SKM-1 (cell line): ENCODE measurements at regions not wholly inside any gene's neighbourhood (a gene's known extent, or its start where the extent isn't known, plus 50 kb on each side); places are given as distances from the start of the nearest gene placed in this dataset.

Experiments used
- DNase-seq: peaks from one replicate; lab custom pipeline; 2025; ENCODE audit not compliant: unreplicated experiment; lab: John Stamatoyannopoulos, UW

DNA sequence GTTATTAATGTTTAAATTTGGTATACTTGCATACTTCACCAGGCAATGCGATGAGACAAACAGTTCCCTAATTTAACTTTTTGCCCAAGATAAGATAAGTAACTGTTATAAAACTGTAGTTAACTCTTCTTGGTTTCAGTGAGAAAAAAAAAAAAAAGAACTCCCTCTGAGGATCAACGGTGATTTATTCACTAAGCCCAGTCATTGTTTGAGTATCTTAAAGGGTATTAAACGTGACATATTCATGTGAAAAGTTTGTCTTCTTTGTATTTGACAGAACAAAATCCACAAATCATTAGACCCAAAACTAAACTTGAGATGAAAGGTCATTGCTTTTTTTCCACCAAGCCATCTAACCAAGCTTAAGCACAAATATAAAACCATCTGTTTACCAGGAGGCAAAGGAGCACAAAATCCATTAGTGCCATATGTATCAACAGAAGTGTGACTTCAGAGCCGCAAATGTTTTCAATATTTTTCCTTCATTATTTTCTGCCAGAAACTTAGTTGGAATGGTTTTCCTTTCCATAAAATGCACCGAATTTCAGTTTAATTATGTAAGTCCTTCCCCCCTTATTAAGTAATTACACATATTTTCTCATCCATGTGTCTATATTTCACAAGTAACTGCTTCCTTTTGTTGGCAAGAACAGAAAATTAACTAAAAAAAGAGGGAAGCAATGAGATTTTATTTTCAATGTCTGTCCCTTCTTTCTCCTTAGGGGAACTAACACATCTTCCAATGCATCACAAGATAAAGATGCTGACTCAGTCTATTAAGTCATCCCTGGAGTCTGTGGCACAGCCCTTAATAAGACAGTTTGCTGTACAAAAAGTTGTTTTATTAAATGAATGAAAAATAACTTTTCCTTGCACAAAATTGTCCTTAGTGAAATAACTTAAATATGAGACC is 92.2 kb upstream of the RAP2B start:
- no peak for DNase-seq

DNA sequence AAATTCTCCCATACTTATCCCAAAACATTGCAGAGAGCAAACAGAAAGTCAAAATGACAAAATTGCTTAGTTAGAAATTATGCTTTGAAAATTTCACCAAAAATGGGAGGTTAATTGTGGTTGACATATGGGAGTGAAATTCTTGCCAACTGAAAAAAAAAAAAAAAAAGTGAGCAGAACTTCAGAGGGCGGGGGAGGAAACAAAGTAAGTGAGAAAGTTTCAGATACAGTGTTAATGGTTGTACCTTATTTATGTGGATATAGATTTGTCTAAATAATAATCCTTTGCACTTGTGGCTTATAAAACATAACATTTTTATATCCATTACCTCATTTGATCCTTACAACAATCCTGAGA is 91.5 kb upstream of the RAP2B start:
- no peak for DNase-seq

DNA sequence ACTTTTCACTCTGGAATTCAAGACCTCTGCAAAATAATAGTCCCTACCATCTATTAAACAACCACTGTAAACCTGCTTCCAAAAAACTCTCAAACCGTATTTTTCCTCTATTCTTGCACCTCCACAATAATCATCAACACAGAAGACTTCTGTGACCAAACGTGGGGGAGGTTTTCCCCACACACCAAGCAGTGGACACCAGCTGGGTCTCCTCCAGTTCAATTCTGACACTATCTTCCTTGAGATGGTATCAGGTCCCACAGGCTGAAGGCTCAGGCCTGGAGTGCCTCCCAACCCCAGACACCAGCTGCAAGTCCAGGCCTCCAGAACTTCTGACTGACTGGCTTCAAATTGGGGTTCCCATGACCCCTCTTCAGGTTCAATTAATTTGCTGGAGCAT is 89.6 kb upstream of the RAP2B start:
- DNase-seq: no peak

DNA sequence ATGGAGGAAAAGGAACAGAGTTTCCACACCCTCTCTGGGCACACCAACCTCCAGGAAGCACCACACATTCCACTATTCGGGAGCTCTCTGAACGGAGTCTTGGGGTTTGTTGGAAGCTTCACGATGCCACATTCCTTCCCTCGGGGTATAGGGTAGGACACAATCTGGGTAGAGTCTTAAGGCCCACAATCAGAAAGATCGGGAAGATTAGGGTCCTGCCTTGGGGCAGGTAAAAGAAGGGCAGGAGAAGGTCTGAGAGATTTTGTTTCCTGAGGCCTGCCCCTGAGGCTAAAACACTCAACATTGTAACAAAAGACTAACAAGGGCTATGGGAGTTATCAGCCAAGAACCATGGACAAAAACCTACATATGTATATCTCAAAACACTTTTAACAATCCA is 89.2 kb upstream of the RAP2B start:
- DNase-seq: no peak

DNA sequence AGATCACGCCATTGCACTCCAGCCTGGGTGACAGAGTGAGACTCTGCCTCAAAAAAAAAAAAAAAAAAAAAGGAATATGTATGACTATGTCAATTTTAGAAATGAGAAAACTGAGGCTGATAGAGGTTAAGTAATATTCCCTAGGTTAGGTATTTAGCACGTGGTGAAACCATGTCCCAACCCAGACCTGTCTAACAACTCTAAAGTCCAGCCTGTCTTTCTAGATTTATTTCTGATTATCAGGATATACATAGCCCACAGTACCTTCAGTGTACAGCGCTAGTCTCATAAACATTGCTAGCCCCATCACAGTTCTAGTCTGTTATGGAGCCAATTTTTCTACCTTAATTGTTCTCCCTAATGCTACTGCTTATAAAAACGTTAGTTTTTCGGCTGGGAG is 88.4 kb upstream of the RAP2B start:
- no peak for DNase-seq

DNA sequence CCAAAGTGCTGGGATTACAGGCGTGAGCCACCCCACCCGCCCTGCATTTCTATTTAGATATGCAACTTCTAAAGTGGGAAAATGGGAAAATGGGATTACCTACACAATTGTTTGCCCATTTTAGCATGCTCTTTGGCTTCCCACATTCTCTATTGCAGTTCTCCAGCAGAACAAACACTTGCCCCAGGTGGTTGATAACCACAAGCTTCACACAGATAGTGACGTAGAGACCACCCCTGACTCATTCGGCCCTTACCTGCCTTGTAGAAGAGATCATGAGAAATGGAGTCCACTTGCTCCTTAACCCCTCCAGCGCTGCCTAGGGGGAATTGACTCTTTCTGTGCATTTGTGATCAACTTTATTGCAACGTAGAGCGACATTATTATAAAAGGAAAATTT is 83.2 kb upstream of the RAP2B start:
- DNase-seq: no peak

DNA sequence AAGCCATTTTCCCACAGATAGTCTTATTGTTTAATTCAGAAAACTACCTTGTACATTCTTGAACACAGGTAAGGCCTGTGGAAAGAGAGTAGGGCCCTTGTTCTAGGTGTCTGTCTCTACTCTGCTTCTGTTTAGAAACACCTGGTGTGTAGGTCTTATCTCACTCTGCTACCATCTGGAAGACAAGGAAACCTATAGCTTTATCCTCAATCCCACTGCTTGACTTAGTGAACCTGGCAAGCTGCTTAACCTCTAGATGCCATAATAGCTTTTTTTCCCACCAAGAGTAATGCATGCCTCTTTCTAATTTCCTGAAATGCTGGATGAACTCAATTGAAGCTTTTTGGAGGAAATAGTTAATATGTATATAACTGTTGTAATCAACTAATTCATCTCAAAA is 82.6 kb upstream of the RAP2B start:
- no peak for DNase-seq

DNA sequence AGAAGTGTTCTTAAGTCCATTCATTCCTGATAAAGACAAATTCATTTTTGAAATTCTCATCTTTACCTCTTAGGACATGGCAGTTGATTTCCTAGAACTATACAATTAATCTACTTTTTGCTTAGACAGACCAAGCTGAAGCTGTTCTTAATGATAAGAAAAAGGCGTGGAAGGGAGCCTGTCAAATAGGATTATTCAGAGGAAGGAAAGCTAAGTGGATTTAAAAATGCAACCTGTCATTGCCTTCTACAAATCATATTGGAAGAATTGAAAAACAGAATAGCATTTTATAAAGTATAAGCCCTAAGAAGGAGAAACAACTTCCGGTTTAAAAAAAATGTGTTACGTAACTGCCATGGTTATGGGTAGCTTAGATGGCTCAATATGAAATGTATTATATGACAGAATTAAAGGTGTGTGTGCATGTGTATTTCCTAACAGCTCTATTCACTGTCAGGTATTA is 81.2 kb upstream of the RAP2B start:
- no peak for DNase-seq

DNA sequence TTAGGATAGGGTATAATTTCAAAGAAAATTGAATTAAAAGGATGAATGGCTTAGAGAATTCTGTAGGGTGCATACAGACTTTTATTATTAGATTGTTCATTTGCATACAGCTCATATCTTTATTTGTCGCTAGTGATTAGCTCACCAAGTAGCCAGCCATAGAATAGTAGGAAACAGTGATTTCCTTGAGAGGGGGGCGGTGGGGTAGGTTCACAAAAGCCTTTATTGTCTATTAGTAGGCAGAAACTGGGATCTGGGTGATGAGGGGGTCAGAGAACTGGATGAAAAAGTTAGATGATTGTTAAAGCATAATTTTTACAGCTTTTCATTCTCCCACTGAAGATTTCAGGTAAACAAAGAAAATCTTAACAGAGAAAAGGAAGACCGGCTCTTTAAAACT is 77.6 kb upstream of the RAP2B start:
- DNase-seq: no peak

DNA sequence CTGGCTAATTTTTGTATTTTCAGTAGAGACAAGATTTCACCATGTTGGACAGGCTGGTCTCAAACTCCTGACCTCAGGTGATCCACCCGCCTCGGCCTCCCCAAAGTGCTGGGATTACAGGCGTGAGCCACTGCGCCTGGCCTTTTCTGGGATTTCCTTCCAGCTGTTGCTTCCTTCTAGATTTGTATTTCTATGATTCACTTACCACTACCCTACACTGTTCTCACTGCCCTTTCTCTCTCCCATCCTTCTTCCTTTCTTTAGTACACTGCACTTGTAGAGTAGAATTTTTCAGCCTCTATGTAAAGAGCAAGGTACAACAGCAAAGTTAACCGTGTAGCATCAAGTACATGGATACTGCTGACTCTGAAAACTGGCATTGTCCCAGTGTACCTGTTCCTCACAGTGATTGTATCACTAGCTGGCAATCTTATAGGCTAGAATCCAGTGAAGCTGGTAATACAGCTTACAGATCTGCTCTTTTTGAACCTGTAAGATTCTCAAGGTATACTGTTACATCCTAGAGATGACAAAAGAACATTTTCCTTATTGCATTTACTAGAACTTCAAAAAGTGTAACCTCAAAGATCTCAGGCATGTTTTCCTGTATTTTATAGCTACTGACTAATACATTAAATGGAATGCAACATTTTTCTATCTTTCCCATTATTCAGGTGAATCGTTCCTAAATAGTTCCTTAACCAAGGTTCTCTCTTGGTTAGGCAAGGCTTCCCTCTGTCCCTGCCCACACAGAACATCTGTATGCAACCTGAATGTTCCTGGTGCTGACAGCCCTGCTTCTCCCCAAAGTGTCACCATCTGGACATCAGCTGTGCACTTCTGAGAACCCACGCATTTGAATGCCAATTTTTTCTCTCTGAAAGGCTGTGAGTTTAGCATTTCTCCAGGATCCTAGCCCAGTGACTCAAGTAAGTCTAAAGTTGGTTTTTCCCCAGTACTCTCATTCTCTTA is 74.1 kb upstream of the RAP2B start:
- no peak for DNase-seq

DNA sequence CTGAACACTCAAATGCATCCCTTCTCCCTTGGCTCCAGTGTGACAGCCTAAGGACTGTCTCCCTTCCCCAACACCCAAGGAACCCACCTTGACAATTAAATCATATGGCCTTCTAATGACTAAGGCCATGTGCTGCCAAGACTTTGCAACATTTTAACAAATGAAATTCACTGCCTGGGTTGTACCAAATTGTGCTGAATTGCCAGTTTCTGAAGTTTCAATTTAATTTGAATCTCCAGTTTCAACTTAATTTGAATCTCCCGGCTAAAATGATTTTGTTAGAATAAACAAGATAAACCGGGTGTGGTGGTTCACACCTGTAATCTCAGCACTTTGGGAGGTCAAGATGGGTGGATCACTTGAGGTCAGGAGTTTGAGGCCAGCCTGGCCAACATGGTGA is 72.4 kb upstream of the RAP2B start:
- no peak for DNase-seq

DNA sequence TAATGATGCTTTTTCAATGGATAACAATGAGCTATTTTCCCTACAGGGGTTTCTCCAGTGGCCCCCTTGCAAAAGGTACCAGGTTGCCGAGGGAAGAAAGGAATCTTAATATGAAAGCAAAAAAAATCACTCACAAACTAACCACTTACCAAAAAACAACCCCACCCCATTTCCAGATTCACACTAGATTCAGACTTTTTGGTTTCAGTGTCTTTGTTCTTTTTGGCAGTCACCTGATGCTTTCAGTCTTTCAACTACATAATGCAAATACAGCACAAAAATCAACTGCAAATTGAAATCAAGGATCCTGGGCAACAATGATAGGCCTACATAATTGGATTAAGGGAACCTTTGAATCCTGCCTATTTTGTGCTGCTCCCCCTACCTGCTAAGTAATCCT is 71.1 kb upstream of the RAP2B start:
- no peak for DNase-seq

DNA sequence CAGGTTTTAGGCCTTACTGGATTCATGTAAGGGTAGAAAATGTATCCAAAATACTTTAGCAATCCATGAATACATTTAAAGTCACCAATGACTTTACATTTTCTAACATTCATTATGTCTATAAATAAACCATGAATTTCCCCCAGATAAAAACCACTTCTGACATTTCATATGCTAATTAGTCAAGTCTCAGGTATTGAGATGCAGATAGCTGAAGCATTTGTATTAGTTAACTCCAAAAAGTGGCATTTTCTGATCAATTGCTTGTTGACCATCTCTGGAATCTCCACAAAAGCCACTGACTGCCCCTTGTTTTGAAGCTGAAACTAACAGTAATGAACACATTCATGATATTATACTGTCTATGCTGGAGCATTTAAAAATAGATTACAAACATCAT is 68.4 kb upstream of the RAP2B start:
- no peak for DNase-seq

DNA sequence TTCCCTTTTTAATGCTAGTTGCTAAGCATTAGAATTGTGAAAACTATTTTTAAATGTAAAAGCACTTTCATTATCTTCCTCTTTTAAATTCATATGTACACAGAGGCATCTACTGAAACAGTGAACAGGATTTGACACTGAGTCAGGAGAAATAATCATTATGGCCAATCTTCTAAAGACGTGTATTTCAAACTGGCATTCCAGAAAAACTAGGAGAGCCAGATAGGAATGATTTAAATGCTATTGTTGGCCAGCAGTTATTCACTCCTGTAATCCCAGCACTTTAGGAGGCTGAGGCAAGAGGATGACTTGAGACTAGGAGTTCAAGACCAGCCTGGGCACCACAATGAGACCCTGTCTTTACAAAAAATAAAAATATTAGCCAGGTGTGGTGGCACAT is 67.6 kb upstream of the RAP2B start:
- no peak for DNase-seq

DNA sequence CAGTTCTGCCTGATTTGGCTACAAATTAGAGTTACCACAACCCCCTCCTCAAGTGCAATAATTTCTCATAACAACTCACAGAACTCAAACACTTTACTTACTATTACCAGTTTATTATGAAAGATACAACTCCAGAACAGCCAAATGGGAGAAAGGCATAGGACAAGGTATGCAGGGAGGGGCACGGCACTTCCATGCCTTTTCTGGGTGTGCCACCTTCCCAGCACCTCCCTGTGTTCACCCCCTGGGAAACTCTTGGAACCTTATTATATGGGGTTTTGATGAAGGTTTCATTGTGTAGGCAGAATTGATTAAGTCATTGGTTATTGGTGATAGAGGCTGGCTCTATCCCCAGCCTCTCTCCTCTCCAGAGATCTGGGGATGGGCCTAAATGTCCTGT is 66.6 kb upstream of the RAP2B start:
- DNase-seq: no peak

DNA sequence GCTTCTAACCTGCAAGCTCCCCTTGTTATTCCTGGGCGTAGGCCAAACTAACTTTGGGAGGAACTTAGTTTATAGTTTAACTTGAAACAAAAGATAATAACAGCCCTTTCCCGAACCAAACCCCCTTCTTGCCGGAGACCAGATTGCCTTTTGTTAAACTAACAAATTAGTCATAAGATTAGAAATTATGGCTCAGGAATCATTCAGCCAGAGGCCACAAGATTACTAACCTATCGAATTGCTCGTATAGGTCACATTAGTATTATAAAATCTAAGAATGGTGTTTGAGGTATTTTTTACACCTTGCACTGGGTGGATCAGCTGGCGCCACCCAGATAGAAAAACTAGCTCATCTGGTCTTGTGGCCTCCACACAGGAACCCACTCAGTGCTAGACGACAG is 65.3 kb upstream of the RAP2B start:
- no peak for DNase-seq

DNA sequence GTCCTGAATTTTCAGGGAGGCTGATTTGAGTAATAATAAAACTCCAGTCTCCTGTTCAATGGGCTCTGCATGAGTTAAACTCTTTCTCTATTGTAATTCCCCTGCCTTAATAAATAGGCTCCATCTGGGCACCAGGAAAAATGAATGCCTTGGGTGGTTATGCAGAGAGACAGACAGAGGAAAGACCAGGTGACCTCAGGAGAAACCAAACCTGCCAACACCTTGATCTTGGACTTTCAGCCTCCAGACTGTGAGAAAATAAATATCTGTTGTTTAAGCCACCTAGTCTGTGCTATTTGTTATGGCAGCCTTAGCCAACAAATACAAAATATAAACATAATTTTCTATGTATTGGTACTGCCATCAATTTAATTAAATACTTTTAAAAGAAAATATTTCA is 64.8 kb upstream of the RAP2B start:
- DNase-seq: no peak

DNA sequence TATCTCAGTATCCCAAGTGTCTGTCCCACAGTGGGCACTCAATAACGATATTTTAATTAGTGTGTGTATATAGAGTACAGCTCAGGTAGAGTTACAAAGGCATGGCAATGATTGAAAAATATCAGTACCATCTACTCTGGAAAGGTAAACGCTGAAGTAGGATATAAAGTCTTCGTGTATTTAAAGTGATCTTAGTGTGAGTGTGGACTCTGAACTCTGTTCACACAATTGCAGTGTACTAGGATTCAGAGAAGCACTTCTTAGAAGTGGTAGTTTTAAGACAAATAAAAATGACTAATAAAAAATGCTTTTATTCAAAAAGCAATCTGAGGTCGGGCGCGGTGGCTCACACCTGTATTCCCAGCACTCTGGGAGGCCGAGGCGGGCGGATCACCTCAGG is 62.9 kb upstream of the RAP2B start:
- DNase-seq: no peak

DNA sequence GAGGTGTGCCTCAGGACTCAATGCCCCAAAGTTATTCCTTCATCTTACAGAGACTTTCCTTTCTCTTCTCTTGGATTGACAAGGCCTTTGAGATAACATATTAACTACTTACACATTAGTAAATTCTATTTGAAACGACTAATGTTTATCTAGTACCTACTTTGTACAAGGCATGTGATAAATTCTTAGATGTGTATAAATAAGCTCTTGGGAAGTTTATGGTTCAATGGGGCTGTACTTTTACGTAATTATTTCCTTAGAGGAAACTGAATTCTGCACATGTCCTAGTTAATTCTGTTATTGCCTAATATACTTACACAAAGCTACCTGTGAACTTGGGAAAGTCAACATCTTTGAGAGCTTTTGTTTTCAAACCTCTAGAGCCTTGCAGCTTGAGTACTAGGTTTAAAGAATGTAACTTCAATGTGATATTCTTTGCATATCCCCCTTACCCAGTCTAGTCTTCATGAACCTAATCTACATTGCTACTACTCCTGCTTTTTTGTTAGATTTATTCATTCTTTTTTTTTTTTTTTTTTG is 58.5 kb upstream of the RAP2B start:
- no peak for DNase-seq

DNA sequence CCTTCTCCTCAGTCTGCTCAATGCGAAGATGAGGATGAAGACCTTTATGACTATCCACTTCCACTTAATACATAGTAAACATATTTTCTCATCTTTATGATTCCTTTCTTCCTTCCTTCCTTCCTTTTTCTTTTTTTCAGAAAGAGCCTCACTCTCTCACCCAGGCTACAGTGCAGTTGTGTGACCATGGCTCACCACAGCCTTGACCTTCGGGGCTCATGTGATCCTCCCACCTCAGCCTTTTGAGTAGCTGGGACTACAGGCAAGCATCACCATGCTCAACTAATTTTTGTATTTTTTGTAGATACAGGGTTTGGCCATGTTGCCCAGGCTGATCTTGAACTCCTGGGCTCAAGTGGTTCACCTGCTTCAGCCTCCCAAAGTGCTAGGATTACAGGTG is 52.0 kb upstream of the RAP2B start:
- no peak for DNase-seq

DNA sequence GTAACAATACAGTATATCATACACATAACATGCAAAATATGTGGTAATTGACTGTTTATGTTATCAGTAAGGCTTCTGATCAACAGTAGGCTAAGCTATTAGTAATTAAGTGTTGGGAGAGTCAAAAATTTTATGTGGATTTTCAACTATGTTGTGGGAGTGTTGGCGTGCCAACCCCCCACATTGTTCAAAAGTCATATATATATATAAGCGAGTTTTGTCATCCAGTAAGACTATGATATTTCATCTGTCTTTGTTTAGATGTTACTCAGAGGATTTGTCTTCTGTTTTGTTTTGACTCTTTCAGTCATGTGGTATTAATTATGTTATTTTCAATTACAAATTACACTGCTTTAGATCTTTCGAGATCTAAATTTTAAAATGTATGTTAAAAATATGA is 51.0 kb upstream of the RAP2B start:
- no peak for DNase-seq
